GM12874 (cell line): ENCODE measurements at regions not wholly inside any gene's neighbourhood (a gene's known extent, or its start where the extent isn't known, plus 50 kb on each side); places are given as distances from the start of the nearest gene placed in this dataset.

Experiments used
- CTCF ChIP-seq: IDR thresholded peaks from 2 replicates; pipeline ENCODE4 v1.5.1; 2011; ENCODE audit warnings: low read depth, mild to moderate bottlenecking, control low read depth, low read length, moderate library complexity; ENCODE audit not compliant: insufficient read depth

GRCh38 chr7:46848944-46849343 is 733.0 kb downstream of the TNS3 start:
- TF ChIP-seq CTCF, result no peak

- no peak for TF ChIP-seq CTCF
These were observed 733.6 kb downstream of the TNS3 start for GRCh38 chr7:46848311-46848710.

- TF ChIP-seq CTCF, result no peak
These were observed 734.8 kb downstream of the TNS3 start for GRCh38 chr7:46847126-46847525.

- no peak for TF ChIP-seq CTCF
These were observed 737.4 kb downstream of the TNS3 start for GRCh38 chr7:46844486-46844885.

GRCh38 chr7:46841248-46841647 is 740.7 kb downstream of the TNS3 start:
- no peak for TF ChIP-seq CTCF

- no peak for TF ChIP-seq CTCF
These were observed 742.3 kb downstream of the TNS3 start for GRCh38 chr7:46839651-46840050.

- TF ChIP-seq CTCF, result no peak
These were observed 743.4 kb downstream of the TNS3 start for GRCh38 chr7:46838463-46838862.

GRCh38 chr7:46835556-46835955 is 746.4 kb downstream of the TNS3 start:
- no peak for TF ChIP-seq CTCF
